ENCODE measurements at regions not wholly inside any gene's neighbourhood (a gene's known extent, or its start where the extent isn't known, plus 50 kb on each side); places are given as distances from the start of the nearest gene placed in this dataset.

- no peak for TF ChIP-seq KLF13 (CRISPR knock-in tag; IDR thresholded peaks at IDR 0.05)
- TF ChIP-seq ZNF160 (CRISPR knock-in tag; IDR thresholded peaks at IDR 0.05), result no peak
- no peak for TF ChIP-seq TBL1XR1 (IDR thresholded peaks at IDR 0.05; ENCODE audit: borderline replicate concordance, low read length, partially characterized antibody)
- no peak for TF ChIP-seq ZBTB7B (CRISPR knock-in tag; IDR thresholded peaks at IDR 0.05)
- TF ChIP-seq KIAA2018 (CRISPR knock-in tag; IDR thresholded peaks at IDR 0.05; ENCODE audit: borderline replicate concordance), result no peak
- no peak for TF ChIP-seq TCF12 (IDR thresholded peaks at IDR 0.05)
- no peak for TF ChIP-seq TCF12 (CRISPR knock-in tag; IDR thresholded peaks at IDR 0.05)
These were observed 206.8 kb upstream of the TNP1 start (continued) for GRCh38 chr2:217066510-217067270.
